GM12874 (cell line): ENCODE measurements at regions not wholly inside any gene's neighbourhood (a gene's known extent, or its start where the extent isn't known, plus 50 kb on each side); places are given as distances from the start of the nearest gene placed in this dataset.

ENCODE experiments used
- TF ChIP-seq, protein P1 (sequence below): IDR thresholded peaks from 2 replicates; pipeline ENCODE4 v1.5.1; 2011; ENCODE audit warnings: low read depth, mild to moderate bottlenecking, control low read depth, low read length, moderate library complexity; ENCODE audit not compliant: insufficient read depth

DNA sequence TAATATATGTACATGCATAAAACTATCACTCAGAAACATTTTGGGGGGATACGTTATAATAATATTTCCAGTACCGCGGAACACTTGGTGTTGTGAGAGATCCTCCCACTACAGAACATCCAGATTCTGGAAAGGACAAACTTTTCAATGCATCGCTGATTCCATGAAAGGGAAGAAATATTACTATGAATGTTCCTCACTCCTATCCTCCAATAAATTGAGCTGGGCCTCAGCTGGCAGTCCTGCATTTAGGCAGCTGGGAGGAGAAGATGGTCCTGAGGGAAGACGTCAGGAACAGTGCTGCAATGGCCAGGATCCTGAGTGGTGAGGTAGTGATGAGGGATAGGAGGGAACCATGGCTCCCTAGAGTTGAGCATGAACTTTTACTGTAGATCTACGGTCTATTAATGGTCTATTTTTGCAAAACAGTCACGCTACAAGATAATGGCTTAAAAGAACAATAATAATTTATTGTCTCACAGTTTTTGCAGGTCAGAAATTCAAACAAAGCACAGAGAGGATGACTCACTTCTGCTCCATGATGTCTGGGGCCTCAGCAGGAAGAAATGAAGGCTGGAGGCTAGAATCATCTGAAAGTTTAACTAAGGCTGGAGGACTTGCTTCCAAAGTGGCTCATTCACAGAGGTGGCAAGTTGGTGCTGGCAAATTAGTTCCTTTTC lies 538.1 kb downstream of the STIM2 start:
- TF ChIP-seq, protein P1, sequence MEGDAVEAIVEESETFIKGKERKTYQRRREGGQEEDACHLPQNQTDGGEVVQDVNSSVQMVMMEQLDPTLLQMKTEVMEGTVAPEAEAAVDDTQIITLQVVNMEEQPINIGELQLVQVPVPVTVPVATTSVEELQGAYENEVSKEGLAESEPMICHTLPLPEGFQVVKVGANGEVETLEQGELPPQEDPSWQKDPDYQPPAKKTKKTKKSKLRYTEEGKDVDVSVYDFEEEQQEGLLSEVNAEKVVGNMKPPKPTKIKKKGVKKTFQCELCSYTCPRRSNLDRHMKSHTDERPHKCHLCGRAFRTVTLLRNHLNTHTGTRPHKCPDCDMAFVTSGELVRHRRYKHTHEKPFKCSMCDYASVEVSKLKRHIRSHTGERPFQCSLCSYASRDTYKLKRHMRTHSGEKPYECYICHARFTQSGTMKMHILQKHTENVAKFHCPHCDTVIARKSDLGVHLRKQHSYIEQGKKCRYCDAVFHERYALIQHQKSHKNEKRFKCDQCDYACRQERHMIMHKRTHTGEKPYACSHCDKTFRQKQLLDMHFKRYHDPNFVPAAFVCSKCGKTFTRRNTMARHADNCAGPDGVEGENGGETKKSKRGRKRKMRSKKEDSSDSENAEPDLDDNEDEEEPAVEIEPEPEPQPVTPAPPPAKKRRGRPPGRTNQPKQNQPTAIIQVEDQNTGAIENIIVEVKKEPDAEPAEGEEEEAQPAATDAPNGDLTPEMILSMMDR: no peak

GRCh38 chr4:27407616-27408015 lies 547.0 kb downstream of the STIM2 start:
- TF ChIP-seq, protein P1: no peak

GRCh38 chr4:27412613-27413012 lies 552.0 kb downstream of the STIM2 start:
- TF ChIP-seq, protein P1: no peak

DNA sequence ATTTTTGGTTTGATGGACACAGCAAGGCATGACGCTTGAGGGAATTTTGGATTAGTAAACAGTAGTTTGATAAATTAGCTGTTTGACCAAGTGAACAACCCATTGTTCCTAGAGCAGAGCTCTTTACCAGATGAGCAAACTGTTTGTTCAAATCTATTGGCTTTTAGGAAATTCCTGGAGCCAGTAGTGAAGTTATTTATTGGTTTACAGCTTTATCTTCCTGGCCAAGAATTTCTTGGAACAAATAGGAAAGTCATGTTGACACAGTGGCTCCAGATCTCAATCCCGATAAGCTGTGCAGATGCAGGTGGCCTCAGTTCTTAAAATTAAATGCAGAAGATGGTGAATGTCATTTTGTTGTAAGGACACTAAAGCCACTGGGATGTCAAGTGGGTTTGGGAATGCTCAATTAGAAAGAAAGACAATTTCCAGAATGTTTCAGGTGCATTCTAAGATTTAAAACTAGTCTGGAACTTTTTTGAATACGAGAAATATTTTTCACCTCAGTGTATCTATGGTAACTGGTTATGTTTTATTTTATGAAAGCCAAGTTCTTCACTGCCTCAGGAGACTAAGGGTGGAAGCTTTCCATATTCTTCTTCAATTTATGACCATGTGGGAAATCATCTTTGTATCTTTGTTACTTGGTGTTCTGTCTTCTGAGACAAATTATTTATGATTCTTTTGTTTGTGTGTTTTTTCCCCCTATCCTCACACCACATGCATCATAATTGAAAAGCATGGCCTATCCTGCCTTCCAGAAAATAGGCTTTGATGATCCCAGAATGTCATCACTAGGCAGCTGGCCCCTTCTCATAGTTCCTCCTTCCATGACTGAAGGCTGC lies 554.5 kb downstream of the STIM2 start:
- TF ChIP-seq, protein P1: no peak

DNA sequence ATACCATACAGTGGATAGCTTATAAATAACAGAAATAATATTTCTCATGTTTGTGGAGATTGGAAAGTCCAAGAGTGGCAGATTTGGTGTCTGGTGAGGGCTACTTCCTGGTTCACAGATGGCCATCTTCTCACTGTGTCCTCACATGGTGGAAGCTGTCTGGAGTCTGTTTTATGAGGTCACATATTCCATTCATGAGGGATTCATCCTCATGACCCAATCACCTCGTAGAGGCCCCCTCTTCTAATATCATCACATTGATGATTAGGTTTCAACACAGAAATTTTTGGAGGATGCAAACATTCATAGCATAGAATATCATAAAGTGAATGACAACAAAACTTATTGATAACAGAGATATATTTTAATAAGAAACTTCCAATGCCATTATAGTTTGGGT lies 568.0 kb downstream of the STIM2 start:
- TF ChIP-seq, protein P1: no peak

- TF ChIP-seq, protein P1: no peak
These were observed 568.8 kb downstream of the STIM2 start for GRCh38 chr4:27429364-27429871.

DNA sequence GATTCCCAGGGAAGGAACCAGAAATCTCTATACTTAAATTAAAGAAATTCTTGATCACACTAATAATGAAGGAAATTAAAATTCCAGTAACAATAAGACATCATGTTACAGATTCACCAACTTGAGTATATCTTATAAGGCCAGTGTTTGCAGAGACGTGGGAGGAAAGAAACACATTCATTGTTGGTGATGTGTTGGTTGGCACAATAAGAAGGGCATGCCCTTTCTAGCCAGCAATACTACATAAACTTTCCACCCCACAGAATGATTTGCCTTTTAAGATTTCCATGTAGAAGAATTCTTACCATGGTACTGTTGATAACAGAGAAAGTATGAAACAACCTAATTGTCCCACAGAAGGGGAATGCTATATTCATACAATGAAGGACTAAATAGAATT lies 581.5 kb downstream of the STIM2 start:
- TF ChIP-seq, protein P1: no peak
